GM12878 (cell line): ENCODE measurements at regions not wholly inside any gene's neighbourhood (a gene's known extent, or its start where the extent isn't known, plus 50 kb on each side); places are given as distances from the start of the nearest gene placed in this dataset.

Experiments used
- ATF2 ChIP-seq: IDR thresholded peaks from 2 replicates; pipeline ENCODE4 v1.6.1; 2012; ENCODE audit warnings: low read length, inconsistent platforms
- ATF7 ChIP-seq: fragments of 450-650 bp; IDR thresholded peaks from 2 replicates; pipeline ENCODE4 v1.6.1; 2016; ENCODE audit warnings: low read depth, mild to moderate bottlenecking
- E2F8 ChIP-seq: fragments of 450-650 bp; IDR thresholded peaks from 2 replicates; pipeline ENCODE4 v1.6.1; 2018; ENCODE audit warnings: mild to moderate bottlenecking, low read depth, moderate library complexity; ENCODE audit not compliant: partially characterized antibody
- FOXM1 ChIP-seq: IDR thresholded peaks from 2 replicates; pipeline ENCODE4 v1.6.1; 2012; ENCODE audit warnings: low read depth, mild to moderate bottlenecking, inconsistent platforms, low read length, moderate library complexity
- GABPA ChIP-seq: IDR thresholded peaks from 2 replicates; pipeline ENCODE4 v1.6.1; 2014; ENCODE audit warnings: antibody characterized with exemption, low read depth, mild to moderate bottlenecking, inconsistent platforms
- LARP7 ChIP-seq: fragments of 450-650 bp; IDR thresholded peaks from 2 replicates; pipeline ENCODE4 v1.6.1; 2017; ENCODE audit warnings: mild to moderate bottlenecking
- NFYA ChIP-seq: IDR thresholded peaks from 2 replicates; pipeline ENCODE4 v1.6.1; 2011; ENCODE audit warnings: low read depth, mild to moderate bottlenecking, low read length, improper control_type of control experiment, borderline replicate concordance
- PAX5 ChIP-seq: IDR thresholded peaks from 2 replicates; pipeline ENCODE4 v1.6.1; 2011; ENCODE audit warnings: low read depth, low read length, borderline replicate concordance
- PBX3 ChIP-seq: IDR thresholded peaks from 2 replicates; pipeline ENCODE4 v1.6.1; 2011; ENCODE audit warnings: mild to moderate bottlenecking, low read depth, low read length, moderate library complexity; ENCODE audit not compliant: insufficient replicate concordance
- PKNOX1 ChIP-seq: fragments of 450-650 bp; IDR thresholded peaks from 2 replicates; pipeline ENCODE4 v1.6.1; 2016; ENCODE audit warnings: mild to moderate bottlenecking
- RELA ChIP-seq: fragments of 450-650 bp; IDR thresholded peaks from 2 replicates; pipeline ENCODE4 v1.8.0; 2014; ENCODE audit warnings: borderline replicate concordance; ENCODE audit not compliant: partially characterized antibody
- RUNX3 ChIP-seq: IDR thresholded peaks from 2 replicates; pipeline ENCODE4 v1.6.1; 2012; ENCODE audit warnings: low read length, inconsistent platforms
- SMC3 ChIP-seq: IDR thresholded peaks from 2 replicates; pipeline ENCODE4 v1.6.1; 2011; ENCODE audit warnings: low read length, improper control_type of control experiment, borderline replicate concordance
- TF ChIP-seq, protein P1 (sequence below): fragments of 450-650 bp; IDR thresholded peaks from 2 replicates; pipeline ENCODE4 v1.6.1; 2018; ENCODE audit warnings: borderline replicate concordance, mild to moderate bottlenecking; ENCODE audit not compliant: partially characterized antibody

- TF ChIP-seq E2F8 (no peak), RELA (no peak), SMC3 (no peak), GABPA (no peak), LARP7 (no peak), ATF2 (no peak), PAX5 (no peak), RUNX3 (no peak), PKNOX1 (no peak), NFYA (no peak), FOXM1 (no peak), ATF7 (no peak), PBX3 (no peak)
- TF ChIP-seq, protein P1, sequence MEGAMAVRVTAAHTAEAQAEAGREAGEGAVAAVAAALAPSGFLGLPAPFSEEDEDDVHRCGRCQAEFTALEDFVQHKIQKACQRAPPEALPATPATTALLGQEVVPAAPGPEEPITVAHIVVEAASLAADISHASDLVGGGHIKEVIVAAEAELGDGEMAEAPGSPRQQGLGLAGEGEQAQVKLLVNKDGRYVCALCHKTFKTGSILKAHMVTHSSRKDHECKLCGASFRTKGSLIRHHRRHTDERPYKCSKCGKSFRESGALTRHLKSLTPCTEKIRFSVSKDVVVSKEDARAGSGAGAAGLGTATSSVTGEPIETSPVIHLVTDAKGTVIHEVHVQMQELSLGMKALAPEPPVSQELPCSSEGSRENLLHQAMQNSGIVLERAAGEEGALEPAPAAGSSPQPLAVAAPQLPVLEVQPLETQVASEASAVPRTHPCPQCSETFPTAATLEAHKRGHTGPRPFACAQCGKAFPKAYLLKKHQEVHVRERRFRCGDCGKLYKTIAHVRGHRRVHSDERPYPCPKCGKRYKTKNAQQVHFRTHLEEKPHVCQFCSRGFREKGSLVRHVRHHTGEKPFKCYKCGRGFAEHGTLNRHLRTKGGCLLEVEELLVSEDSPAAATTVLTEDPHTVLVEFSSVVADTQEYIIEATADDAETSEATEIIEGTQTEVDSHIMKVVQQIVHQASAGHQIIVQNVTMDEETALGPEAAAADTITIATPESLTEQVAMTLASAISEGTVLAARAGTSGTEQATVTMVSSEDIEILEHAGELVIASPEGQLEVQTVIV, result no peak
Observed at GRCh38 chr1:172956871-172957270, 93.9 kb downstream of the TNFSF18 start (continued).
